HAP-1 (cell line): ENCODE measurements at regions not wholly inside any gene's neighbourhood (a gene's known extent, or its start where the extent isn't known, plus 50 kb on each side); places are given as distances from the start of the nearest gene placed in this dataset.

ENCODE experiments used
- DNase-seq, 2 experiments: peaks; one replicate each; pipeline ENCODE4 v3.0.0-alpha.2; 2016 to 2020; ENCODE audit warnings: low spot score in 2 of 2
- H3K27me3 ChIP-seq: fragments of 250-450 bp; sonication (Bioruptor Pico); 2 replicates; pipeline ENCODE4 v1.5.1; 2020; ENCODE audit warnings: low read depth, mild to moderate bottlenecking, moderate library complexity
- H3K36me3 ChIP-seq: fragments of 250-450 bp; sonication (Bioruptor Pico); replicated peaks from 2 replicates; pipeline ENCODE4 v1.5.1; 2020; ENCODE audit warnings: mild to moderate bottlenecking
- H3K4me1 ChIP-seq: fragments of 250-450 bp; sonication (Bioruptor Pico); 2 replicates; pipeline ENCODE4 v1.5.1; 2020; ENCODE audit warnings: mild to moderate bottlenecking
- H3K4me3 ChIP-seq: fragments of 250-450 bp; sonication (Bioruptor Pico); 2 replicates; pipeline ENCODE4 v1.5.1; 2020; ENCODE audit warnings: mild to moderate bottlenecking, moderate library complexity
- H3K9me3 ChIP-seq: fragments of 250-450 bp; sonication (Bioruptor Pico); 2 replicates; pipeline ENCODE4 v1.5.1; 2020; ENCODE audit warnings: mild to moderate bottlenecking, moderate library complexity
- in situ Hi-C: fragments of 300-500 bp; cut with MboI; formaldehyde crosslinking; loops from 3 replicates; pipeline ENCODE4 v1.14.3; 2020; ENCODE audit warnings: low sequenced_read_pairs, inconsistent platforms, mixed read lengths

GRCh38 chr5:68449380-68449779 is 233.8 kb downstream of the PIK3R1 start:
- Histone ChIP-seq H3K27me3 (no peaks in the 10 kb centered on the region), H3K4me1 (no peaks in the 10 kb centered on the region), H3K36me3 (no peaks in the 10 kb centered on the region), H3K9me3 (no peaks in the 10 kb centered on the region), H3K4me3 (no peak overlapping the region)
- in situ Hi-C loops: no loop called here
- no peak for DNase-seq

- Histone ChIP-seq H3K27me3 (no peaks in the 10 kb centered on the region), H3K9me3 (no peaks in the 10 kb centered on the region), H3K4me1 (no peaks in the 10 kb centered on the region), H3K36me3 (no peaks in the 10 kb centered on the region), H3K4me3 (no peak overlapping the region)
- in situ Hi-C loops: loop anchor here (10.0 kb wide), 1 partner anchor 166 kb away; no protein-coding TSS in a partner anchor
- no peak for DNase-seq
These were observed 234.8 kb downstream of the PIK3R1 start for GRCh38 chr5:68450245-68450852.

GRCh38 chr5:68452286-68452685 is 236.7 kb downstream of the PIK3R1 start:
- in situ Hi-C loops: loop anchor here (10.0 kb wide), 1 partner anchor 167 kb away; no protein-coding TSS in a partner anchor

GRCh38 chr5:68454172-68454571 is 238.6 kb downstream of the PIK3R1 start:
- H3K36me3 ChIP-seq: no peaks in the 10 kb centered on the region
- H3K4me3 ChIP-seq: no peak overlapping the region
- H3K27me3 ChIP-seq: no peaks in the 10 kb centered on the region
- in situ Hi-C loops: loop anchor here (10.0 kb wide), 1 partner anchor 169 kb away; no protein-coding TSS in a partner anchor
- no peaks in the 10 kb centered on the region for H3K9me3 ChIP-seq
- peaks cover 3% of the 10 kb centered on the region; the same call in 1 of the 2 replicates for H3K4me1 ChIP-seq
- DNase-seq: no peak

More at GRCh38 chr5:68452286-68452685, 236.7 kb downstream of the PIK3R1 start:
- H3K4me3 ChIP-seq: no peak overlapping the region
- H3K4me1 ChIP-seq: peaks cover 3% of the 10 kb centered on the region; the same call in 1 of the 2 replicates
- no peaks in the 10 kb centered on the region for H3K9me3 ChIP-seq
- no peaks in the 10 kb centered on the region for H3K36me3 ChIP-seq
- DNase-seq: no peak
- H3K27me3 ChIP-seq: no peaks in the 10 kb centered on the region

GRCh38 chr5:68454766-68455165 is 239.2 kb downstream of the PIK3R1 start:
- peaks cover 3% of the 10 kb centered on the region; the same call in 1 of the 2 replicates for H3K4me1 ChIP-seq
- no peaks in the 10 kb centered on the region for H3K27me3 ChIP-seq
- H3K36me3 ChIP-seq: no peaks in the 10 kb centered on the region
- DNase-seq: no peak
- in situ Hi-C loops: loop anchor here (10.0 kb wide), 1 partner anchor 170 kb away; no protein-coding TSS in a partner anchor
- H3K9me3 ChIP-seq: no peaks in the 10 kb centered on the region
- H3K4me3 ChIP-seq: no peak overlapping the region

GRCh38 chr5:68455216-68455615 is 239.7 kb downstream of the PIK3R1 start:
- H3K9me3 ChIP-seq: no peaks in the 10 kb centered on the region
- DNase-seq: no peak
- H3K4me1 ChIP-seq: peaks cover 3% of the 10 kb centered on the region; the same call in 1 of the 2 replicates
- no peaks in the 10 kb centered on the region for H3K36me3 ChIP-seq
- no peaks in the 10 kb centered on the region for H3K27me3 ChIP-seq
- in situ Hi-C loops: loop anchor here (10.0 kb wide), 1 partner anchor 170 kb away; no protein-coding TSS in a partner anchor
- no peak overlapping the region for H3K4me3 ChIP-seq

- peaks cover 3% of the 10 kb centered on the region; the same call in 1 of the 2 replicates for H3K4me1 ChIP-seq
- in situ Hi-C loops: loop anchor here (10.0 kb wide), 1 partner anchor 172 kb away; no protein-coding TSS in a partner anchor
- no peaks in the 10 kb centered on the region for H3K36me3 ChIP-seq
- DNase-seq: no peak
- H3K4me3 ChIP-seq: no peak overlapping the region
- no peaks in the 10 kb centered on the region for H3K9me3 ChIP-seq
- H3K27me3 ChIP-seq: no peaks in the 10 kb centered on the region
These were observed 241.2 kb downstream of the PIK3R1 start for GRCh38 chr5:68456756-68457217.

- in situ Hi-C loops: loop anchor here (10.0 kb wide), 1 partner anchor 172 kb away; no protein-coding TSS in a partner anchor
- Histone ChIP-seq H3K36me3 (no peaks in the 10 kb centered on the region), H3K4me3 (no peak overlapping the region), H3K4me1 (peaks cover 3% of the 10 kb centered on the region; the same call in 1 of the 2 replicates), H3K27me3 (no peaks in the 10 kb centered on the region), H3K9me3 (no peaks in the 10 kb centered on the region)
- no peak for DNase-seq
These were observed 241.7 kb downstream of the PIK3R1 start for GRCh38 chr5:68457285-68457684.

- no peaks in the 10 kb centered on the region for H3K36me3 ChIP-seq
- H3K4me1 ChIP-seq: peaks cover 3% of the 10 kb centered on the region; the same call in 1 of the 2 replicates
- H3K27me3 ChIP-seq: no peaks in the 10 kb centered on the region
- no peak overlapping the region for H3K4me3 ChIP-seq
- in situ Hi-C loops: loop anchor here (10.0 kb wide), 1 partner anchor 174 kb away; no protein-coding TSS in a partner anchor
- H3K9me3 ChIP-seq: no peaks in the 10 kb centered on the region
- DNase-seq: no peak
These were observed 243.0 kb downstream of the PIK3R1 start for GRCh38 chr5:68458416-68459021.

- DNase-seq: no peak
- Histone ChIP-seq H3K4me1 (peaks cover 3% of the 10 kb centered on the region; the same call in 1 of the 2 replicates), H3K36me3 (no peaks in the 10 kb centered on the region), H3K4me3 (no peak overlapping the region), H3K9me3 (no peaks in the 10 kb centered on the region), H3K27me3 (no peaks in the 10 kb centered on the region)
- in situ Hi-C loops: loop anchor here (10.0 kb wide), 1 partner anchor 174 kb away; no protein-coding TSS in a partner anchor
These were observed 243.7 kb downstream of the PIK3R1 start for GRCh38 chr5:68459093-68459809.

GRCh38 chr5:68459810-68460139 is 244.2 kb downstream of the PIK3R1 start:
- in situ Hi-C loops: loop anchor here (10.0 kb wide), 1 partner anchor 175 kb away; no protein-coding TSS in a partner anchor
- Histone ChIP-seq H3K4me1 (peaks cover 3% of the 10 kb centered on the region; the same call in 1 of the 2 replicates), H3K9me3 (no peaks in the 10 kb centered on the region), H3K36me3 (no peaks in the 10 kb centered on the region), H3K27me3 (no peaks in the 10 kb centered on the region), H3K4me3 (no peak overlapping the region)
- DNase-seq: no peak

GRCh38 chr5:68460147-68460798 is 244.7 kb downstream of the PIK3R1 start:
- no peaks in the 10 kb centered on the region for H3K36me3 ChIP-seq
- H3K27me3 ChIP-seq: no peaks in the 10 kb centered on the region
- no peaks in the 10 kb centered on the region for H3K9me3 ChIP-seq
- DNase-seq: peak; percentile 48 to 52
- no peak overlapping the region for H3K4me3 ChIP-seq
- in situ Hi-C loops: no loop called here
- peaks cover 3% of the 10 kb centered on the region; the same call in 1 of the 2 replicates for H3K4me1 ChIP-seq

GRCh38 chr5:68463606-68464005 is 248.1 kb downstream of the PIK3R1 start:
- Histone ChIP-seq H3K36me3 (no peaks in the 10 kb centered on the region), H3K4me1 (no peaks in the 10 kb centered on the region), H3K27me3 (no peaks in the 10 kb centered on the region), H3K9me3 (no peaks in the 10 kb centered on the region), H3K4me3 (no peak overlapping the region)
- in situ Hi-C loops: no loop called here
- no peak for DNase-seq
